HG03558 (cell line): ENCODE measurements at regions not wholly inside any gene's neighbourhood (a gene's known extent, or its start where the extent isn't known, plus 50 kb on each side); places are given as distances from the start of the nearest gene placed in this dataset.
"Not testable (repeated sequence)": the region's sequence is repeated elsewhere in the genome, so short reads cannot be mapped to it uniquely, and the experiment has no call there.

ENCODE experiments used
- ATAC-seq: cut with Tn5 transposase; IDR thresholded peaks from one replicate; pipeline ENCODE4 v1.9.1; 2021; ENCODE audit warnings: moderate number of reproducible peaks; ENCODE audit not compliant: unreplicated experiment; ENCODE audit errors: extremely low read depth

DNA sequence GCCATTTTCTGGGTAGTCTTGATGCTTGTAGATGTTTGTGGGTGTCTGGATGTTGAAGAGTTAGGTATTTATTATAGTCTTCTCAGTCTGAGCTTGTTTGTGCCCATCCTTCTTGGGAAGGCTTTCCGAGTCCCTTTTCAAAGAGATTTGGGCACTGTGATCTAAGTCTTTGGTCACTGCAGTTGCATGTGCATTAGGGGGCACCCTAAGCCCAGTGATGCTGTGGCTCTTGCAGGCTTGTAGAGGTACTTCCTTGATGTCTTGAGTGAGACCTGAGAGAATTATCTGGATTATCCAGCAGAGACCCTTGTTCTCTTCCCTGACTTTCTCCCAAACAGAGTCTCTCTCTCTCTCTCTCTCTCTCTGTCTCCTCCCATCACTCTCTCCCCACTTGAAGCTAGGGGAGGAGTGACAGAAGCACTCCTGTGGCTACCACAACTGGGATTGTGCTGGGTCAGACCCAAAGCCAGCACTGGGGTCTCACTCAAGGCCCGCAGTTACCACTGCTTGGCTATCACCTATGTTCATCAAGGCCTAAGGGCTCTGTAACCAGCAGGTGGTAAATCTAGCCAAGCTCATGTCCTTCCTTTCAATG is 68.5 kb downstream of the TMCO5A start:
- ATAC-seq = no peak

DNA sequence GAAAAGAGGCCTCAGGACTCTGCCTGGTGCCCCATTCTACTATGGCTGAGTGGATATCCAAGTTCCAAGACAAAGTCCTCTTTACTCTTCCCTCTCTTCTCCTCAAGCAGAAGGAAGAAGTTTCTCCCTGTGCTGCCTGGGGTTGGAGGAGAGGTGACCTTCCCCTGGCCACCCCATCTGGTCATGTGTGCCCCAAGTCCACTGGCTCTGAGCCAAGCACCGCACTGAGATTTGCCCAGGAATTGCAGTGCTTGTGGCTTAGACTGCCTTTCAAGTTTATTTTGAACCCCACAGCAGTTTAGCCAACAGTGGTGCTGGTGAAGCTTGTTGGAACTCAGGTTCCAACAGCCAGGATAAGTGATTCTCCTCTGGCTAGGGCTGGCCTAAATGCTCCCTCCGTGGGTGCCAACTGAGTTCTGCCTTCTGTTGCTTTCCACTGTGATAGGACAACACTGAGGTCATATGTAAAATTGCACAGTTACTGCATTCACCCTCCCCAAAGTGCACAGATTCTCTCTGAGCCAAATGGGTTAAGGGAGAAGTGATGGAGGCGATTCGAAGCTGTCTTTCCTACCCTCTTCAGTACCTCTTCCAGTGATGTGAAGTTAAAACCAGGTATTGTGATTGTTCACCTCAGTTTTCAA is 69.9 kb downstream of the TMCO5A start:
- ATAC-seq = no peak

DNA sequence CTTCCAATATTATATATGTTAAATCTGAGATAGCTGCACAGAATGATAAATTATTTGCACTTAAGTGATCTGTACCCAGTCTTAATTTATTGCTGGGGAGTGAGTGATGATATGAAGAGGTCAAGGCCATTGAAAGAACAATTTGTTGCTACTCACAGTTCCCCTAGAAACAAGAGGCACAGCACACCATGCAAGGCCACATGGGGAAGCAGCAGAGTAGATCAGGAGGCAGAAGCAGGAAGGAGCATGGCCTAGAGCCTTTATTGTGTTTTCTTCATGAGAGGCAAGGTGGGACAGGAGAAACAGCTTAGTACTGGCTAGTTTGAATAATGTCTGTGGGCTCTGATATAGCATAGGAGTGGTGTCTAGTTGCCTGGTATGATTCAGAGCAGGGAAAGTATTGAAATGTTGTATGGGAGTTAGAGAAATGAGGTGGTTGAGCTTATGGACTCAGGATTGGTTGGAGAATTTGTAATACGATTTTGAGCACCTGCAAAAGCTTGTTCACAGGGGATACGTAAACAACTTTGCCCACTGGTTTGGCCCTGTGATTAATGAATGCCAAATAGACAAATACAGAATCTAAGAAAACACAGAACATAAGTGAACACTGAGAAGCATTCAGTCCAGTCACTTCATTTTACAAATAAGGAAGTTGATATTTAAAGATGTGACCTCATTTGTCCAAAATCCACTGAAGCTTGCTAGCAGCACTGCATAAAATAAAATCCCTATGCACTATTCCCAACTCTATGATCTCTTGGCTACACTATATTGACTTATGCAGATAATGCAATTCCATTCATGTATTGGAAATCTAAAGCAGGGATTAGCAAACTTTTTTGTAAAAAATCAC is 71.7 kb downstream of the TMCO5A start:
- ATAC-seq = no peak

DNA sequence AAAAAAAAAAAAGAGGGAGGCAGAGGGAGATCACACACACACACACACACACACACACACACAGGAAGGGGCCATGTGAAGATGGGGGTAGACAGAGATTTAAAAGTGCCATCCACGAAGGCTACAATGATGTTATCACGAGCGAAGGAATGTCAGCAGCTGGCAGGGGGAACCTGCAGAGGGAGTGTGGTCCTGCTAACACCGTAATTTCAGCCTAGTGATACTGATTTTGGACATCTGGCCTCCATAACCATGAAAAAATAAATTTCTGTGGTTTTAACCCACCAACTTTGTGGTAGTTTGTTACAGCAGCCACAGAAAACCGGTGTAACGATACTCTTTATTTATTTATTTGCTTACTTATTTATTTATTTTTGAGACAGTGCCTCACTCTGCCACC is 76.0 kb downstream of the TMCO5A start:
- no peak for ATAC-seq

DNA sequence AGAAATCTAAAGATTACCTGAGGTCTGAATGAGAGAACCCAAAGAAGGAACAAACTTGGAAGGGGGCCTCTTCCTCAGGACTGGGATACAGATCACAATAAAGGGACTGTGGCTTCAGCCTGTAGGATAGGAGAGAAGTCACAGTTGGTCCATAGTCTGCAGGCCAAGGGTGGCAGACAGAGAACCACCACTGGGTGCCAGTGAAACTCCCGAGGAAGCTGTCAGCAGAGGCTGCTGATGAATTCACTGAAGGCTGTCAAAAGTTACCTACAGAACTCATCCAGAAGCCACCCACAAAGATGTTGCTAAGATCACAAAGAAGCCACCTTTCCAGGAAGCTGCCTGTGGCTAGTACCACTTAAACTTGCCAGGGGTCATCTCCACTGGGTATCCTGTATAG is 78.5 kb downstream of the TMCO5A start:
- no peak for ATAC-seq

DNA sequence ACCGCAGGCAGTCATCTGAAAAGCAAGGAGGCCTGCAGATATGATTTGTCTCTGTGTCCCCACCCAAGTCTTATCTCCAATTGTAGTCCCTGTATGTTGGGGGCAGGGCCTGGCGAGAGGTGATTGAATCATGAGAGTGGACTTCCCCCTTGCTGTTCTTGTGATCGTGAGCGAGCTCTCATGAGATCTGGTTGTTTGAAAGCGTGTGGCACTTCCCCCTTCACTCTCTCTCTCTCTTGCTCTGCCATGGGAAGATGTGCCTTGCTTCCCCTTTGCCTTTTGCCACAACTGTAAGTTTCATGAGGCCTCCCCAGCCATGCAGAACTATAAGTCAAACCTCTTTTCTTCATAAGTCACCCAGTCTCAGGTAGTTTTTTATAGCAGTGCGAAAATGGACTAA is 83.3 kb downstream of the TMCO5A start:
- no peak for ATAC-seq

DNA sequence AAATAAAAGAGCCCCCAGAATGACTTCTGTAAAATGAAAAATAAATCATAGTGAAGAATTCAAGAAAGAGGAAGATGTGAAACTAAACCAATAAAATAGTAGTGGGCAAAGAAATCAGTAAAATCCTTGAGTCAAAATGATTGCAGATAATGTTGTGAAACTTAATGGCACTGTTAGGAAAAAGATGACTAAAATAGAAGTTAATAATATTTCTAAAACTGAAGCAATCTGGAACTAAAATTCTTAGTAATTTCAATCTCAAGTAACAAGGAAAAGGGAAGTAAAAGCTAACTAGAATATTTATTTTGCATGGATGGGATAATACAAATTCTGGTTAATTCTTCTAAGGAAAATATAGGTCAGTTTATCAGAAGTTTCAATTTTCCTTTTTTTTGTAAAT is 84.6 kb downstream of the TMCO5A start:
- no peak for ATAC-seq

DNA sequence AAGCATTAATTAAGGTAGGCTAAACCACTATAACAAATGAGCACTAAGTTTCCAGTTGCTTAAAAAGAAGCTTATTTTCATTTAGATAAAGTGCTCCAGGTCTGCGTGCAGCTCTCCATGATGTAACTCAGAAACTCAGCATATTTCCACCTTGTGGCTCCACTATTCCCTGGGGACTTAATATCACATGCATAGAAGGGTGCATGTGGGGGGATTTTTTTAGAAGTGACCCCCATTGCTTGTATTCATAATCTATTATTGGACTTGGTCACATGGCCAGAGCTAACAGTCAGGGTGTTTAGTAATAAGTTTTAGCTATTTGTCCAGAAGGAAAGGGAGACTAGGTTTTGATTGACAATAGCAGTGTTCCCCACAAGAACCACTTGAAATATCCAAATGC is 86.8 kb downstream of the TMCO5A start:
- ATAC-seq = peak; percentile 45

DNA sequence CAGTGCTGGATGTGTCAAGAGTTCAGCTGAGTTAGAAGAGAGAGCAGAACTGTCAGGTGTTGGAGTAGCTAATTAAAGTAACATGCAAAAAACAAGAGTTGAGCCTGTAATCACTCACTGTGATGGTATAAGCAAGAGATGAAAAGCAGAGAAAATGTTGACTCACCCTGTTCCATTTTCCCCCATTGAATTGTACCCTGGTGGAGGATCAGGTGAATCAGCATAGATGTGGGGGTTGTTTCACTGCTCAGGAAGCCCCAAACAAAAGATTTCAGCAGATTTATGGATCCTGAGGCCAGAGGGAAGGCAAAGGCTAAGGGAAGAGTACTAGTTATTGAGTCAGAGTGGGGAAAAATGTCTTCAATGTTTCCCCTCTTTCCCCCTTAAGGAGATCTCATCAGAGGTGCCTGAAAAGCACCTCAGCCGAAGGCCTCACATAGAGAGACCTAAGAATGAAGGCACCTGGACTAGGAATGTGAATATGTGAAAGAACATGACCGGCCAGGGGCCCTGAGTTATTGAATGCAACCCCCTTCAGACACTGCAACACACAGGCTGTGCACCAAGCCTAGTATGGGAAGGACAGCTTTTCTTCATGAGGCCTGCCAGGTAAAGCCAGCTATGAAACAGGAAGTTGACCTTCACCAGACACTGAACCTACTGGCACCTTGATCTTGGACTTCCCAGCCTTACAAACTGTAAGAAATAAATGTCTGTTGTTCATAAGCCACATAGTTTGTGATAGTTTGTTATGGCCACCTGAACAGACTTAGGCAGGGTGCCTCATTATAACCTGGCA is 90.1 kb downstream of the TMCO5A start:
- no peak for ATAC-seq

DNA sequence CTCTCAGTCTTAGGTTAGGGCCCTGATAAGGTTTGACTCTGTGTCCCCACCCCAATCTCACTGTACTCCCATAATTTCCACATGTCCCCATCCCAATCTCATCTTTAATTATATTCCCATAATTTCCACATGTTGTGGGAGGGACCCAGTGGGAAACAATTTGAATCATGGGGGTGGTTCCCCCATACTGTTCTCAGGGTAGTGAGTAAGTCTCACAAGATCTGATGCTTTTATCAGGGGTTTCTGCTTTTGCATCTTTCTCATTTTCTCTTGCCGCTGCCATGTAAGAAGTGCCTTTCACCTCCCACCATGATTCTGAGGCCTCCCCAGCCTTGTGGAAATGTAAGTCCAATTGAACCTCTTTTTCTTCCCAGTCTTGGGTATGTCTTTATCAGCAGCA is 91.2 kb downstream of the TMCO5A start:
- ATAC-seq = not testable (repeated sequence)

DNA sequence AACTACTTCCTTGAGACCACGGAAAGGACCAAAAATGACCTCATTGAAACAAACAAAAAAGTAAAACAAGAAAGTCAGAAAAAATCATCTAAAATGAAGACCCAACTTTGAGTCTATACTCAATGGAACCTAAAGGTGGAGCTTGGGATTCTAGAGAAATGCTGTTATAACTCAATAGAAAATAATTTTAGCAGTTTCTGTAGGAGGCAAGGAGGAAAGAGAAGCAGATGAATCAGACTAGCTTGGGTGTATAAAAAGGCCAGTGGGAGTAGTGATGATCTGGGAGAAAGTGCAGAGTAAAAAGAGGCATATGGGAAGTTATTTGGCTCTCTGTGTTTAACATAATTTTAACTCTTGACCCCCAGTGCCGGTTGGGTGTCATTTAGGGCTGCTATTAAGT is 94.4 kb downstream of the TMCO5A start:
- no peak for ATAC-seq

DNA sequence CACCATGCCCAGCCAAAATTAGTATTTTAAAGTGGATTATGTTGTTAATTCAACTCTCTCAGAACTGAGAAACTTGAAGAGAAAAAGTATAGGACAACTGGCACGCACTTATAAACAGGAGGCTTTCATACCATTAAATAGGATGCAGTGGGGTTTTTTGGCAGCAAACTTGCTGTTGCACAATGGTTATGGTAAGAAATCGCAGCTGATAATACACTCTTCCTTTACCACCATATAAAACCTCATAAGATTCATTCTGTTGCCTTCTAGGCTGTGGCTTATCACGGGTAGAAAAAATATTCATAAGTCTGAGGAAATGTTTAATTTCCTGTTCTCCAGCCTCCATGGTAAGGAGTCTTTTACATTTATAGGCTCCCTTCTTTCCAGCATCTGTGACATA is 95.3 kb downstream of the TMCO5A start:
- no peak for ATAC-seq

DNA sequence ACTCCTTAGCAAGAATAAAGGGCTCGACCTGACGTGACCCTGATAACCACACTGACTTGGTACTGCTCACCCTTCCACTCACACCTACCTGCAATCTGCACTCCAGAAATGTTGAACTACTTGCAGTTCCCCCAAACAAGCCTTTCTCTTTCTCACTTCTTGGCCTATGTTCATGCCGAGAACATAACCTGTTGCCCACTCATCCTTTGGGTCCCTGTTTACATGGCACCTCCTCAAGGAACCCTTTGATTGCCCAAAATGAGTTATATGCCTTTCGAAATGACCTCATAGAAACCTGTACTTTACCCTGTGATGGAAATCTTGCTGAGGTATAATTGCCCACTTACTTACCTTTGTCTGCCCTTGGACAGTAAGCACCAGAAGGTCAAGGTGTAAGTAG is 96.2 kb downstream of the TMCO5A start:
- ATAC-seq = no peak

DNA sequence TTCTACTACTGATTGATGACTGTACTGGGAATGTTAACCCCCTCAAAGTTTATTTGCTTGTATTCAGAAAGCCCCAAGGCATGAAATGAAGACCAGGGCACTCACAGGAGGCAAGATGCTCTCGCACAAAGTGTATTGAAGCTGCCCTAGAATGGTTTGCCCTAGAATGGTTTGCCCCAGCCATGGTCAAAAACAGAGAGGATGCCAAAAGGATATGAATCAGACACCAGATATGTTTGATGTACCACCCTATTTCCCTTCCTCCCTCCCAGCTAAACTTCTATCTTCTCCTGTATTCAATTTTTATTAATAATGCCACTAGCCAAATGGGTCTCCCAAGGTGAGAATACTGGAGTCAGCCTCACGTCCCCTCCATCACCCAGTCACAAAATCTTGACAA is 101.3 kb downstream of the TMCO5A start:
- ATAC-seq = no peak

DNA sequence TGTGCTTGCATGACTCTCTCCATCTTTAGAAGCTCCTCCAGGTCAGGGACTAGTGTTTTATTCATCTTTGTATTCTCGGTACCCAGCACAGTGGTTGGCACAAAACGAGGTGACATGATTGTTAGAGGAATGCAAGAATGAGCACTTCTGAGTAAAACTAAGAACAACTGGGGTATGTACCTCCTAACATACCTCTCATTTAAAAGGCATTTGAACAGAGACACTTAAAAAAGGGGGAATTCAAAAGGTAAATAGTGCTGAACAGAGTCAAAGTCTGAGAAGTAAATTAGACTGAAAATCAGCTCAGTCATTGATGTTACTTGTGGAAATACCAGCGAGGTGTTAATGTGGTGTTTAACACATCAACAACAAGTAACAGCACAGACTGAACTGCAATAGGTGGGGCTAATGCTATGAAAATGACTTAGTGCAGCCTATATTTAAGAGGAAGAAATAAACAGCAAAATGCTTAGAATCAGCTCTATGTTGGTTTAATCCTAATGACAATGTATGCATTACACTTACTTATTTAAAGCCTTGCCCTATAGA is 102.4 kb downstream of the TMCO5A start:
- no peak for ATAC-seq

DNA sequence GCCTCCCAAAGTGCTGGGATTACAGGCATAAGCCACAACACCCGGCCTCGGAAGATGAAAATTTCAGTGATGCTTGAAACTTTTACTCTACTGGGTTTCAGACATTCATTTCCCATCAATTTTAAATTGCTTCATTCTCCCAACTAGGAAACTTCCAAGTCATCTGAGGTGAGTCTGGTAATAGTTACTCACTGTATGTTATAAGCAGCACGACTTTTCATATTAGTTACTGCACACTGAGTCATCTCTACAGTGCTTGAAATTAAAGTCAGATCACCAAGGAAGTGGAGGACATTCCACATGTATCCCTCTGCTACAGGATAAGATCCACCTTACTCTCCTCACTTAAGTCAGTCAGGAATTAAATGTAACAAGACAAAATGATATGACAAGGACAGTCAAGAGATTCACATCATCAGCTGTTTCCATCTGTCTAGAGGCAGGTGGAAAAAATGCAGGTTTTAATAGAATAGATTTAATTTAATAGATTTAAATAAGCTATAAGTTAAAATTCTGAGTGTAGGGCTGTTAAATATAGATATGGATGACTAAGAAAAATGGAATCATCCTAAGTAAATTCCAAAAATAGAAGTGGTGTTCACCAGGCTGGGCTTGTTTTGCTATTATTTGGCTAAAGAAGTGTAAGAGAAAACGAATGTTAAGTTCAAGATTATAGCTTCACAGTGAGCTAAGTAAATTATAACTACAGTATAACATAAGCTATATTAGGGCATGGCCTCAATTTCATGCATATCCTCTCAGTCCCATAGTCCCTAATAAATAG is 104.4 kb downstream of the TMCO5A start:
- ATAC-seq = no peak

DNA sequence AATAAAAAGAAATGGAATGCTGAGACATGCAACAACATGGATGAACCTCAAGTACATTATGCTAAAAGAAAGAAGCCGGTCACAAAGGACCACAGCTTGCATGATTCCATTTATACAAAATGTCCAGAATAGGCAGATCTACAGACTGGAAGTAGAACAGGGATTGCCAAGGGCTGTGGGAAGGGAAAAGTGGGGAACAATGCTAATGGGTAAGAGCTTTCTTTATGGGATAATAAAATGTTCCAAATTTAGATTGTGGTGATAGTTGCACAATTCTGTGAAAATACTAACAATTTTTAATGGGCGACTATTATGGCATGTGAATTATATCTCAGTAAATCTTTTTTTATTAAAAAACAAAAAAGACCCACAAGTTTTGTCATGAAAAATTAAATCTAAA is 106.2 kb downstream of the TMCO5A start:
- ATAC-seq = no peak

DNA sequence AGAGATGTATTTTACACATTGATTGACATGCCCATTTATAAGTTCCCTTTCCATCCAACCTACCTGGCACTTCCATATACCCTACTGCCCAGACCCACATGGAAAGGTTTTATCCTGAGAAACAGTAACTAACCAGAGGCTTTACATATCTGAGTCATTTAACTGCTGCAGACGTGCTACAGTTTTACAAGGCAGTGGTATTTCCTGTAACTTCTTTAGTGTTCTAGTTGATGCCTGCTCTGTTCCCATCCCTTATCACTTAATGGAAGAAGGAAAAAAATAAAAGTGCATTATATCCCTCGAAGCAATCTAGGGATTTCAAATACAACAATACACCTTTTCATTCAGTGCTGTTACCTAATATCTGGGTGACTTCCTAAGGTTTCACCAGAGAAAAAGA is 107.1 kb downstream of the TMCO5A start:
- ATAC-seq = no peak

DNA sequence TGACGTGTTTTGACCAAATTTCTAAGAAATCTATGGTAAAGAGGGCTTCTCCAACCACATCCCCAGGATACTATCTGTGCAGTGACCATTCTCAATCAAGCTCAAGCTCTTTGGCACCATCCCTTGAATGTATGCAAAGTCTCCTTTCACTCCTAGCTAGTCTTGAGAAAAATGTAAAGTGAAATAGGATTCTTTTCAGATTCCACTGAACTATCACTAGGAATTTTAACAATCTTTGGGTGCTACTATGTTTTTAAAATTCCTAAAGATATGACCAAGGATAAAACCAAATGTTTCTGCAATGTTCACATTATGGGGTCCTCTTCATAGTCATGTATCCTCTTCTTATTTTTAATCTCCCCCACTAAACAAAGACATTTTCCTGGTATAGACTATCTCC is 107.8 kb downstream of the TMCO5A start:
- no peak for ATAC-seq
